ENCODE measurements at regions not wholly inside any gene's neighbourhood (a gene's known extent, or its start where the extent isn't known, plus 50 kb on each side); places are given as distances from the start of the nearest gene placed in this dataset.
"Not testable (repeated sequence)": the region's sequence is repeated elsewhere in the genome, so short reads cannot be mapped to it uniquely, and the experiment has no call there.

DNA sequence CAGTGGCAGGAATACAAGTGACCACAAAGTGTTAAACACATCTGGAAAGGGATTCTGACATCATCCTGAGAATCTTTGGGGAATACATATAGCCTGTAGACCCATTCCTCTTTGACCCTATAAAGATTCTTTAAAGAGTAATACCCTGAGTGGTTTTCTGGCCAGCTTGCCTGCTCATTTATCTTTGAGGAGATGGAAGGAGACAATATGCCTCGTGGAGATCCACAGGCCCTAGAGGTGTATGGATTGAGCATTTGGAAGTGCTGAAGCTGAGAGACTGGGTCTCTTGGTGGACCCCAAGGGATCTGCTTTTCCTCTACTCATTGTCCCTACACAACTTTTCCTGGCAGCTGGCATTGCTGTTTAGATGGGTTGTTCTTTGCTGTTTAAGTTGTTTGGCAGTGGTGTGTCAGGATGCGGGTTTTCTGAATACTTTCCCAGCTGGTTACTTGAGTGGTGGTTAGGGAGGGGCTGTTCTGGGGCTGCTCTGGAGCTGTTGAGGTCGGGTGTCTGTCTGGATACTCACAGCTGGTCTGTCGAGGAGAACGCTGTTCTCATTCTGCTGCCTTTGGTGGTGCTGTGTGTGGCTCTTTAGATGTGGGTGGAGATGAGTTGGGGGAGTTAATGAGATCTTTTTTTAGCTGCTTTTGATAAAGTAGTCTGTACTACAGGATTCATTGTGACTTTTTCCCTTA is 50.1 kb upstream of the FAM72C start:
- H3K9me3 Mint-ChIP-seq (ENCODE audit: unreplicated experiment); H3K27me3 Mint-ChIP-seq (ENCODE audit: unreplicated experiment); H3K36me3 Mint-ChIP-seq (ENCODE audit: unreplicated experiment); H3K27ac Mint-ChIP-seq (ENCODE audit: unreplicated experiment); H3K4me3 Mint-ChIP-seq (ENCODE audit: unreplicated experiment); DNase-seq (ENCODE audit: extremely low spot score, unreplicated experiment); H3K4me1 Mint-ChIP-seq (ENCODE audit: unreplicated experiment): not testable (repeated sequence)

All from osteocyte (in vitro differentiated cells).